ENCODE measurements at regions not wholly inside any gene's neighbourhood (a gene's known extent, or its start where the extent isn't known, plus 50 kb on each side); places are given as distances from the start of the nearest gene placed in this dataset.

DNA sequence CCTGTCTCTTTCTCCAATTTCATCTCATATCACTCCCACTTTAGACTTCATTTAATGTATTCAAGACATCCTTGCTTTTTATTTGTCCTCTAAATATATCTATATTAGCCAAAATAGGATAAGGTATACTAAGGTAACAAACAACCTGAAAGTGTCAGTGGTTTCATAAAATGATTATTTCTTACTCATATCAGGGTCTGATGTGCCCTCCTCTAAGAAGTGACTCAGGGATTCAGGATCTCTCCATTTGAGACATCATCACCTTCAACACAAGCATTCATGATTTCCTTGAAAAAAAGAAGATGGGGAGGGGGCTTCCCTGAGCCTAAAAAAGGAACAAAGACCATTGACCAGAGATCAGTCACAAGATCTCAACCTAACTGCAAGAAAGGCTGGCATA is 131.4 kb upstream of the POU2AF2 start:
- Histone ChIP-seq H3K27me3 (replicated peaks; ENCODE audit: control insufficient read depth, insufficient read depth, low read length) (no peaks in the 10 kb centered on the region; the same call in 1 of the 2 replicates), H3K36me3 (ENCODE audit: control insufficient read depth, insufficient read depth, low read length) (no peaks in the 10 kb centered on the region), H3K4me3 (replicated peaks; ENCODE audit: low read depth, low read length) (no peak overlapping the region)
- TF ChIP-seq, protein P1, sequence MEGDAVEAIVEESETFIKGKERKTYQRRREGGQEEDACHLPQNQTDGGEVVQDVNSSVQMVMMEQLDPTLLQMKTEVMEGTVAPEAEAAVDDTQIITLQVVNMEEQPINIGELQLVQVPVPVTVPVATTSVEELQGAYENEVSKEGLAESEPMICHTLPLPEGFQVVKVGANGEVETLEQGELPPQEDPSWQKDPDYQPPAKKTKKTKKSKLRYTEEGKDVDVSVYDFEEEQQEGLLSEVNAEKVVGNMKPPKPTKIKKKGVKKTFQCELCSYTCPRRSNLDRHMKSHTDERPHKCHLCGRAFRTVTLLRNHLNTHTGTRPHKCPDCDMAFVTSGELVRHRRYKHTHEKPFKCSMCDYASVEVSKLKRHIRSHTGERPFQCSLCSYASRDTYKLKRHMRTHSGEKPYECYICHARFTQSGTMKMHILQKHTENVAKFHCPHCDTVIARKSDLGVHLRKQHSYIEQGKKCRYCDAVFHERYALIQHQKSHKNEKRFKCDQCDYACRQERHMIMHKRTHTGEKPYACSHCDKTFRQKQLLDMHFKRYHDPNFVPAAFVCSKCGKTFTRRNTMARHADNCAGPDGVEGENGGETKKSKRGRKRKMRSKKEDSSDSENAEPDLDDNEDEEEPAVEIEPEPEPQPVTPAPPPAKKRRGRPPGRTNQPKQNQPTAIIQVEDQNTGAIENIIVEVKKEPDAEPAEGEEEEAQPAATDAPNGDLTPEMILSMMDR (IDR thresholded peaks at IDR 0.05; ENCODE audit: insufficient read depth, low read length, poor library complexity, severe bottlenecking), result no peak
- DNase-seq (ENCODE audit: extremely low read depth, insufficient read length), result no peak

DNA sequence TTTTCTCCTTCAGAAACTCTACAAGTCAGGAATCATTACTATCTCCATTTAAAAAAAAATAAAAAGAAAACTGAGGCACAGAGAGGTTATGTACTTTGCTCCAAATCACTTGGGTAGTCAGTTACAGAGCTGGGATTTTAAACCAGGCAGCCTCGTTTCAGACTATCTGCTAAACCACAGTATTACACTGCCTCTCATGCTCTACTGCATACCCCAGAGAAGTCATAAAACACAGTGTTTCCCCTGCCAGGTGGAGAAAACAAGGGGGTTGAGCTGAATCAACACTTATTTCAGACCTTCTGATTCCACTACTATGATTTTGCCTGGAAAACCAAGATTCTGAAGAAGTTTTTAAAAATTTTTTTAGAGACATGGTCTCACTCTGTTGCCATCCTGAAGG is 132.9 kb upstream of the POU2AF2 start:
- TF ChIP-seq, protein P1 (IDR thresholded peaks at IDR 0.05; ENCODE audit: insufficient read depth, low read length, poor library complexity, severe bottlenecking), result no peak
- Histone ChIP-seq H3K27me3 (replicated peaks; ENCODE audit: control insufficient read depth, insufficient read depth, low read length) (no peaks in the 10 kb centered on the region; the same call in 1 of the 2 replicates), H3K36me3 (ENCODE audit: control insufficient read depth, insufficient read depth, low read length) (no peaks in the 10 kb centered on the region), H3K4me3 (replicated peaks; ENCODE audit: low read depth, low read length) (no peak overlapping the region)
- no peak for DNase-seq (ENCODE audit: extremely low read depth, insufficient read length)

DNA sequence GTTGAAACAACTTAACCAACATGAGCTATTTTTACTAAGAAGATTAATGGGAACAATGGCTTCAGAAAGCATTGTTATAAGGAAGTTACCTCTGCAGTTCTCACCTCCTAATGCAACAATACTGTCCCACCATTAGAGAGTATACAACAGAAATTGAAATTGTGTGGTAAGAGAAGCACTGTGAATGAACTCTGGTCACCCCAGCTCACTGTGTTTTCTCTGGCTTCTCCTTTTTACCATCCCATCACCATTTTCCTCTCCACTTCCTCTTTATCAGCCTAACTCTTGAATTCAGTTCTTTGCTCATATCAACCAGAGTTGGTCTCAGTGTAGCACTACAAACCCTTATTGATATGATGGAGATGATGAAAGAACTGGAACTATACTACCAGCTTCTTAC is 138.0 kb upstream of the POU2AF2 start:
- H3K4me3 ChIP-seq (replicated peaks; ENCODE audit: low read depth, low read length), result no peak overlapping the region
- no peak for DNase-seq (ENCODE audit: extremely low read depth, insufficient read length)
- no peaks in the 10 kb centered on the region for H3K36me3 ChIP-seq (ENCODE audit: control insufficient read depth, insufficient read depth, low read length)
- TF ChIP-seq, protein P1 (IDR thresholded peaks at IDR 0.05; ENCODE audit: insufficient read depth, low read length, poor library complexity, severe bottlenecking), result no peak
- peaks cover 1% of the 10 kb centered on the region; the same call in 1 of the 2 replicates for H3K27me3 ChIP-seq (replicated peaks; ENCODE audit: control insufficient read depth, insufficient read depth, low read length)

DNA sequence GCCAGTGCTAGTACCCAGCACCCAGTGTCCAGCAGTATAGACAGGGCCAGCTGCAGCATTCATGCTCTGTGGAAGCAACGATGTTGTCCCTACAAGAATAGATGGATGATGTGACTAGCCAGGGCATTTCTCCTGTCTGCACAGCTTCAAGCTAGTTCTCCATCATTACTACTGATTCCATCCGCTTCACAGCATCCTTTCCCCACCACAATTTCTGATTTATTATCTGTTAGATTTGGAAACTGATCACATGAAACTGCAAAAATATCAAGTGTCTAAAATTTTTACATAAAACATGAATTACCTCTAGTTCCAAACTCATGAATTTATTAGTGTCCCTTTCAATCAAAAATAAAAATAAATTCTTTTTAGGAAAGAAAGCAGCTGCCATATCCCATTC is 138.9 kb upstream of the POU2AF2 start:
- TF ChIP-seq, protein P1 (IDR thresholded peaks at IDR 0.05; ENCODE audit: insufficient read depth, low read length, poor library complexity, severe bottlenecking), result no peak
- H3K36me3 ChIP-seq (ENCODE audit: control insufficient read depth, insufficient read depth, low read length), result no peaks in the 10 kb centered on the region
- no peak for DNase-seq (ENCODE audit: extremely low read depth, insufficient read length)
- peaks cover 1% of the 10 kb centered on the region; the same call in 1 of the 2 replicates for H3K27me3 ChIP-seq (replicated peaks; ENCODE audit: control insufficient read depth, insufficient read depth, low read length)
- no peak overlapping the region for H3K4me3 ChIP-seq (replicated peaks; ENCODE audit: low read depth, low read length)

DNA sequence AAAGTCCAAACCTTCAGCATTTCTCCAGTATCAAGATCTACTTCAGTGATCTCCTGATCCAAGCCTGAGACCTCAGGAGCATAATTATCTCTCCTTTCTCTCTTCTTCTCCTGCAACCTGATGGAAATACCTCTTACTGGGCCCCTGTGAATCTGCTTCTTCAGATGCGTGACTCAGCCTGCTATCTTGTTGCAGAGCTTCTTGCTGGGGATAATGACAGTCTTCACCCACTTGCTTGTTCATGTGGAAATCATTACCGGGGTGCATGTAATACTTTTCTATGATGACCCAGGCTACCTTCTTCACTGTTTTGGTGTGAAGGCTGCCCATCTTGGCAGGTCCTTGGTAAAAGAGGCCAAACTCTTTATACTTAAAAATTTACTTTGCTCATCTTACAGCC is 140.0 kb upstream of the POU2AF2 start:
- no peak for DNase-seq (ENCODE audit: extremely low read depth, insufficient read length)
- TF ChIP-seq, protein P1 (IDR thresholded peaks at IDR 0.05; ENCODE audit: insufficient read depth, low read length, poor library complexity, severe bottlenecking), result no peak
- H3K36me3 ChIP-seq (ENCODE audit: control insufficient read depth, insufficient read depth, low read length), result no peaks in the 10 kb centered on the region
- H3K27me3 ChIP-seq (replicated peaks; ENCODE audit: control insufficient read depth, insufficient read depth, low read length), result peaks cover 1% of the 10 kb centered on the region; the same call in 1 of the 2 replicates
- H3K4me3 ChIP-seq (replicated peaks; ENCODE audit: low read depth, low read length), result no peak overlapping the region

DNA sequence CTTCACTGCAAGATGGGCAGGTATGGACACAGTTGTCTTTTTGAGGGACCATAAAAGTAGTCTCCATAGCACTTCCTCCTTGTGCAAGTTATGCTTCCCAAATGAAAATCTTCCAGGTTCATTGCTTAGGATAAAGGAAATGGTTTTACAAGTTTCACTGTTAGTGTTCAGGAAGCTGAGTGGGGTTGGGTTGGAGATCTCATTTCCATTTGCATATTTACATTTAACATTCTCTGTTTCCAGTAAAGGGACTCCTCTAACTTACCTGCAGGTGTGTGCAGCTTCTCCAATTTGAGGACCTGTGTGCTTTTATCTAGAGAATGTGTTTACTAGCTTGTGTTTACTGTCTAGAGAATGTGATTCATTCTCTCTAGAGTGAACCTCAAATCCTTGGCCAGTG is 141.3 kb upstream of the POU2AF2 start:
- H3K36me3 ChIP-seq (ENCODE audit: control insufficient read depth, insufficient read depth, low read length), result no peaks in the 10 kb centered on the region
- H3K4me3 ChIP-seq (replicated peaks; ENCODE audit: low read depth, low read length), result no peak overlapping the region
- TF ChIP-seq, protein P1 (IDR thresholded peaks at IDR 0.05; ENCODE audit: insufficient read depth, low read length, poor library complexity, severe bottlenecking), result no peak
- H3K27me3 ChIP-seq (replicated peaks; ENCODE audit: control insufficient read depth, insufficient read depth, low read length), result peaks cover 1% of the 10 kb centered on the region; the same call in 1 of the 2 replicates
- no peak for DNase-seq (ENCODE audit: extremely low read depth, insufficient read length)
